COLO829 (cell line): ENCODE measurements at regions not wholly inside any gene's neighbourhood (a gene's known extent, or its start where the extent isn't known, plus 50 kb on each side); places are given as distances from the start of the nearest gene placed in this dataset.
"Not testable (repeated sequence)": the region's sequence is repeated elsewhere in the genome, so short reads cannot be mapped to it uniquely, and the experiment has no call there.

ENCODE experiments used
- DNase-seq: peaks from one replicate; pipeline ENCODE4 v3.0.0; 2012; ENCODE audit warnings: low spot score

DNA sequence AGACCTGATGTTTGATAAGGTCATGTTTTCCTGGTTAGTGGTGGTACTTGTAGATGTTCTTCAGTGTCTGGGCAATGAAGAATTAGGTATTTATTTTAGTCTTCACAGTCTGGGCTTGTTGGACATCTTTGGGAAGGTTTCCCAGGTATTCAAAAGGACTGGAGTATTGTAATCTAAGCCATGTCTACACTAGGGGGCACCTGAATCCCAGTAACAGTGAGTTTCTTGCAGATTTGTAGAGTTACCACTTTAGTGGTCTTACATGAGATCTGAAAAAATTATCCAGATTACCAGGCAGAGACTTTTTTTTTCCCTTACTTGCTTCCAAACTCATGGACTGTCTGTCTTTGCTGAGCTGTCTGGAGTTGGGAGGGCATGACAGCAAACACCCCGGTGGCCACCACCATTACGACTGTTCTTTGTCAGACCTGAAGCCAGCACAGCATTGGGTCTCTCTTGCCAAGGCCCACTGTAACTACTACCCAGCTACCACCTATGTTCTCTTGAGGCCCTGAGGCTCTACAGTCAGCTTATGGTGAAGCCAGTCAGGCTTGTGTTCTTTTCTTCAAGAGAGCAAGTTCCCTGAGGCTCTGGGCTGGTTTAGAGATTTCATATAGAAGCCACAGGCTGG is 820.7 kb upstream of the FBXO33 start:
- DNase-seq = no peak

GRCh38 chr14:40248671-40249070 is 816.4 kb upstream of the FBXO33 start:
- no peak for DNase-seq

- no peak for DNase-seq
Observed at GRCh38 chr14:40240245-40240859, 808.1 kb upstream of the FBXO33 start.

DNA sequence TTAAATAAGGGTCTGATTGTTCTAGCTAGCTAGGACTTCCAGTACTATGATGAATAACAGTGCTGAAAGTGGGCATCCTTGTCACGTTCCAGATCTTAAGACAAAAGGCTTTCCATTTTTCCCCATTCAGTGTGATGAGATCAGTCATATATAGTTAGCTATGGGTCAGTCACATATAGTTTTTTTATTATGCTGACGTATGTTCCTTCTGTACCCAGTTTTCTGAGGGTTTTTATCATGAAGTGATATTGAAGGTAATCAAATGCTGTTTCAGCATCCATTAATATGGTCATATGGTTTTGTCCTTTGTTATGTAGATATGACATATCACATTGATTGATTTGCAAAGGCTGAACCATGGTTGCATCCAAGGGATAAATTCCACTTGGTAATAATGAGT is 800.1 kb upstream of the FBXO33 start:
- DNase-seq = no peak

GRCh38 chr14:40229676-40230075 is 797.4 kb upstream of the FBXO33 start:
- no peak for DNase-seq

GRCh38 chr14:40222996-40223395 is 790.8 kb upstream of the FBXO33 start:
- no peak for DNase-seq

DNA sequence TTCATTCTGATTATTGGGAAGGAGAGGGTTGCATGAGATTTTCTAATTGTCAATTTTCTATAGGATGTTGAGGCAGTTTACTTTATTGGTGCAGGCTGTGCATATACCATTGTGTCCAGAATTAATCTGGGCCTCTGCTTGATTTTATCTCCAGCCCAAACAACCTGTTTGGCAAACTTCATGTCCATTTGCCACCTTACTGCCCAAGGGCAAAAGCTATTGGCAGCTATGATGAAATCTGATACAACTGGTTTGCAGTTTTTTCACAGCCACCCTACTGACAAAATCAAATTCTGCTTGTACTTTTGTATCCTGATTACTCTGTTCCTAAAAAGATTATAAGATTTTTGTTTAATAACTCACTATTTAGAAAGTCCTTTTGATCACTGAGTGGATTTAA is 789.2 kb upstream of the FBXO33 start:
- DNase-seq = no peak

- no peak for DNase-seq
Observed at GRCh38 chr14:40219032-40219431, 786.8 kb upstream of the FBXO33 start.

DNA sequence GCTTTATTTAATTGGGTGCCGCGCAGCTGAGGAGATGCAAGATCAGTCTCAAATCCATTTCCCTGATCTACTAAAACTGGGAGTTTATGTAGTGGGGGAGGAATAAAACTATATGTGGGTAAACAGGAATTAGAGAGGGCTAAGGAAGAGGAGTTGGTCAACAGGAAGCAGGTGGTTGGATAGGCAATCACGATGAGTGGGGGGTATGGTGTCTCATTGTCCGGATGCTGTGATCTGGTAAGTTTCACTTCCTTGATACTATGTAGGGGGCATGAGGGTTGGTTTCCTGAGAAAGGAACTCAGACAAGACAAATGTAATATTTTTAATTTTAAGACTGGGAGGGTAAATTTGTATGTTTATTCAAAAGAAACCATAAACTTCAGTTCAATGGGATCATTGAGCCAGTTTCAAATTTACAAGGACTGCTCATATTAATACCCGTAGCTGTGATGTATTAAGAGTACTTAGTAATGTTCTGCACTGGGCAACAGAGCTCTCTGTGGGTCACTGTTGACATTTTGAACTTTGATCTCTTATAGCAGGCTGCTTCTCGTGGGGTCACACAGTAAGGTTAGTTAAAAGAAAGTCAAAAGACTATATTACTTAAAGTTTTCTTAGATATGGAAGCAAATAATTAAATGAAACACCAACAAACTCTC is 786.2 kb upstream of the FBXO33 start:
- DNase-seq = no peak

GRCh38 chr14:40216976-40217375 is 784.7 kb upstream of the FBXO33 start:
- DNase-seq = no peak

- DNase-seq = not testable (repeated sequence)
Observed at GRCh38 chr14:40216408-40216807, 784.2 kb upstream of the FBXO33 start.

GRCh38 chr14:40213701-40214100 is 781.5 kb upstream of the FBXO33 start:
- DNase-seq = no peak

DNA sequence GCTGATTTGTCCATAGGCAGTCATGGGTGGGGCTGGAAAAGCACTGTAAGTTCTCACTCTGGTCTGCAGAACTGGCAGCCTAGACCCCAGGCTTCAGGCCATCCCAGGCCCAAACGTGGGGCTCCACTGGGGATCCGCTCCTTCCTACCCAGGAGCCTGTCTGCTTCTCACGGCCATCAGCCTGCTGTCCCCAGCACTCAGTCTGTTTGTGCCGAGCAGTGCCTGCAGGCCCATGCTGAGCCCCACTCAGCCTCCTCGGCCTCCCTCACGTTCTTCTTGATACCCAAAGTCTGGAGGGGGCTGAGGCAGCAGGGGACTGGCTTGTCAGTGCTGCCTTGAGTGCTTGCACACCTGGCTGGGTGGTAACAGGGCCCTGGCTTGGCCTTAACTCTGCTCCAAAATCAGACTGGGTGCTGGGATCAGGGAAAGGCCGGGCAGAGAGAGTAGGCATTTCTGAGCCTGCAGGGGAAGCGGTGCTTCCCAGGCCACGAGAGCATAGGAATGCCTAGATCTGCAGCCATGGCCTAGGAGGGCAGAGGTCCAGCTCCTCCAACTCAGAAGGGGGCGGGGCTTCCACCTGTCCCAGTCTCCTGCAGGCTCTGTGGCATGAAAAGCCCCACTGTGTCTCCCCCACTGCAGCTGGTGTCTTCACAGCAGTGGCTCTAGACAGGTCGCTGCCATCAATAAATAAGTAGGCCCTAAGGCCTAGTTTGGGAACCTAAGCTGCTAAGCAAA is 772.4 kb upstream of the FBXO33 start:
- no peak for DNase-seq

DNA sequence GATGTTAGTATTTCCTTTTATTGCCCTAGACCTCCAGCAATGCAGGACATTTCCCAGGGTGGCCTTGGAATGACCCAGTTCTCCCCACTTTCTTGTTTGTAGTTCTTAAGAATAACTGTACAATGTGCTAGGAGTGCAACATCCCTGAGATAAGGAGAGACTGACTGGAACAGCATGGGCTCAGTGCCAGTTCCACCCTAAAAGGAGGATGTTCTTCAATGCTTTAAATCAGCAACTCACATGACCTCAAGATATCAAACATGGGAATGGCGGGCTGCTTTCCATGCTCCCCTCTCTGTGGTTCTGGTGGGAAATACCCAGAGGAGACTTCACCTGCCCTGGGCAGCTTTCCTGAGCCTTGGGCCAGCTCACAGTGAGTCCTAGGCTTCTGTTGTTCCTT is 766.9 kb upstream of the FBXO33 start:
- DNase-seq = no peak

GRCh38 chr14:40197344-40197743 is 765.1 kb upstream of the FBXO33 start:
- DNase-seq = no peak

- DNase-seq = no peak
Observed at GRCh38 chr14:40188006-40188405, 755.8 kb upstream of the FBXO33 start.

DNA sequence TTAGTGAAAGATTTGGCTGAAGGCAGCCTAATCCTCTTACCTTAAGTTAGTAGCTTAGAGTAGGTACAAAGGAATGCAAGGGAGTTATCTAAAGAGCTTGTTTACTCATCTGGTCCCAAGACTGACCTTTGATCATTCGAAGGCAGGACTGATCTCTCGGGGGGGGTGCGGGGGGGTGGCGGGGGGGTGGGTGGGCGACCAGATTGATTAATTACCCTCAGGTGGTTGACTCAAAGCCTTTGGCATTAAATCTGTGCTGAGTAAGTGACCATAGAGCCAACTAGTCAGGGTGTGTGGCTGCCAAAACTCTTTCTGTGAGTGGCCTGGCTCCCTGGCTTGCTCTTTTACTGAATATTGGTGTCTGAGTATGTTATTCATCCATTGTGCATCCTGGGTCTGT is 731.9 kb upstream of the FBXO33 start:
- DNase-seq = no peak

DNA sequence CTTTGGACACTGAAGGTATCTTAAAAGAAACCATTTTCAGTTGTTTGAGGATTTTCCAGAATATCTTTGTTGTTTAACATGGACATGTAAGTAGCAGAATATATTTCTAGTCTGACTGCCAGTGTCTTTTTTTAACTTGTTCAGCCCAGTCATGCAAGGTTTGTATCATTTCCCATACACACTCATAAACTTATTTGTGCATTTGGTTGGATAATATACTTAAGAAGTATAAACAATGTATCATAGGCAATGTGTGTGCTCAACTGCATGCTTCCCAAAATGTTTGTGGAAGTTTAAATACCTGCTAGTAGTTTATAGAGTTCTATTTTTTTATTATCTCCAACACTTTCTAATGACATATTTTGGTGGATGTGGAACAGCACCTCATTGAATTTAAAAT is 707.4 kb upstream of the FBXO33 start:
- no peak for DNase-seq

DNA sequence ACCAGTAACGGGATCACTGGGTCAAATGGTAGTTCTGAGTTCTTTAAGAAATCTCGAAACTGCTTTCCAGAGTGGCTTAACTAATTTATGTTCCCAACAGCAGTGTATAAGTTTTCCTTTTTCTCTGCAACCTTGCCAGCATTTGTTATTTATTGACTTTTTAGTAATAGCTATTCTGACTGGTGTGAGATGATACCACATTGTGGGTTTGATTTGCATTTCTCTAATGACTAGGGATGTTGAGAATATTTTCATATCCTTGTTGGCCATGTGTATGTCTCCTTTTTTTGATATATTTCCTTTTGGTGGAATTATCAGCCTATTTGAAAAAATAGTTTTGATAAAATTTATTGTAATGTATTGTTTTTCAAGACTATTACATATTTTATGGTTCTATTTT is 701.2 kb upstream of the FBXO33 start:
- no peak for DNase-seq

- no peak for DNase-seq
Observed at GRCh38 chr14:40129159-40129558, 696.9 kb upstream of the FBXO33 start.

GRCh38 chr14:40123816-40124215 is 691.6 kb upstream of the FBXO33 start:
- DNase-seq = no peak

DNA sequence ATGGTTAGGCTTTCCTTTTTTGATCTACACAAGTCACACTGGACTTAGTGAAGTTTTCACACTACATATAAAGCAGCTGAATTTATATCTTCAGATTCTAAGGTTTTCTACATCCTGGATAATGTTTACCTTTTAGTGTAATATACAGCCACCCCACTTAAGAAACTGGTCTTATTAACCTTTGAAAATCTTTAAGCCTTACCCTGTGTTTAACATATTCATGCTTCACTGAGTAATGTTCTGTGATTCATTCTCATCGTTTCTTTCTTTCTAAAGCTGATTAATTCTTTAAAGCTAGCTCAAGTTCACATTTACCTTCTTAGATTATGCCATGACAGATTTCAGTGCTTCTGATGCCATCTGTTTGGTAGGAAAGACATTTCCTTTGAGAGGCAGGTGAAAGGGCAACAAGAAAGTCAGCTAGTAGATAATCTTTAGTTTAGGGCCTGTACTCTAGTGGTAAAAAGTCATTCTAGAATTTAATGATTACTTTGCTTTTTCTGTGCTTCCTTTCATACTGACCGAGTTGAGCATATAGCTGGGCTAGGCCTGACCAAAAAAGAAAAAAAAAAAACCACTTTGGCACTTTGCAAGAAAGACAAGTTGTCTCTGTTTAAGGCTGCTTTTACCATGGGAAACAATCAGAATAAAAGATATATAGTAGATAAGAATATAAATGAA is 690.9 kb upstream of the FBXO33 start:
- no peak for DNase-seq
